HepG2 (cell line): ENCODE measurements at regions not wholly inside any gene's neighbourhood (a gene's known extent, or its start where the extent isn't known, plus 50 kb on each side); places are given as distances from the start of the nearest gene placed in this dataset.

ENCODE experiments used
- BORCS8-MEF2B ChIP-seq: sonication (generic); formaldehyde crosslinking; IDR thresholded peaks from 2 replicates; pipeline ENCODE4 v1.8.0; 2022; ENCODE audit warnings: mild to moderate bottlenecking, missing genetic modification reagents
- IKZF1 ChIP-seq: fragments of 450-650 bp; IDR thresholded peaks from 2 replicates; pipeline ENCODE4 v1.7.1; 2016
- MAF1 ChIP-seq: sonication (generic); formaldehyde crosslinking; IDR thresholded peaks from 2 replicates; pipeline ENCODE4 v1.5.0; 2020; ENCODE audit warnings: missing genetic modification reagents, borderline replicate concordance
- NFATC3 ChIP-seq: sonication (generic); formaldehyde crosslinking; IDR thresholded peaks from 2 replicates; pipeline ENCODE4 v1.5.1; 2020; ENCODE audit warnings: mild to moderate bottlenecking, missing genetic modification reagents
- ZNF354B ChIP-seq: sonication (generic); formaldehyde crosslinking; IDR thresholded peaks from 2 replicates; pipeline ENCODE4 v1.8.0; 2022; ENCODE audit warnings: mild to moderate bottlenecking, missing genetic modification reagents
- ZNF367 ChIP-seq: sonication (generic); formaldehyde crosslinking; IDR thresholded peaks from 2 replicates; pipeline ENCODE4 v1.4.0; 2020; ENCODE audit warnings: missing genetic modification reagents, borderline replicate concordance
- ZNF672 ChIP-seq: sonication (generic); formaldehyde crosslinking; IDR thresholded peaks from 2 replicates; pipeline ENCODE4 v1.8.1; 2022; ENCODE audit warnings: missing genetic modification reagents
- TF ChIP-seq, protein P1 (sequence below): sonication (generic); formaldehyde crosslinking; IDR thresholded peaks from 2 replicates; pipeline ENCODE4 v1.4.0; 2020; ENCODE audit warnings: missing genetic modification reagents
- TF ChIP-seq, protein P2 (sequence below): sonication (generic); formaldehyde crosslinking; IDR thresholded peaks from 2 replicates; pipeline ENCODE4 v1.4.0; 2020; ENCODE audit warnings: missing genetic modification reagents
- TF ChIP-seq, protein P3 (sequence below): sonication (generic); formaldehyde crosslinking; IDR thresholded peaks from 2 replicates; pipeline ENCODE4 v1.8.1; 2022; ENCODE audit warnings: mild to moderate bottlenecking, missing genetic modification reagents

DNA sequence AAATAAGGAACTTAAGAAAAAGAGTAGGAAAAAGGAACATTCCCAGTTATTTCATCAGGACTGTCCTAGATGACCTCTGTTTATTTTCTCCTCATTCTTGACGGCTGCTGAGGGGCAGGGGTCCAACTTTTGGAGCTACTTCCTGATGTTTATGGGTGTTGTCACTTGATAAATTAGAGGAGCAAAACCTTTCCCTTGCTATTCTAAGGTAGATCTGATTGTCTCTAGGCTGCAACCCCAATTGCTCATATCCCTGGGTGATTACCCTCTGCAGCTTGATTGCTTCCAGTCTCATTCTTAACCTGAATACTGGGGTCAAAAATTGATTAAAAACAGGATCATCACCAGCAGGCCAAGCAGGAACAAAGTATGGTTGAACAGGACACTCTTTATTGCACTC, 311.0 kb upstream of the NDN start (continued):
- TF ChIP-seq, protein P1, sequence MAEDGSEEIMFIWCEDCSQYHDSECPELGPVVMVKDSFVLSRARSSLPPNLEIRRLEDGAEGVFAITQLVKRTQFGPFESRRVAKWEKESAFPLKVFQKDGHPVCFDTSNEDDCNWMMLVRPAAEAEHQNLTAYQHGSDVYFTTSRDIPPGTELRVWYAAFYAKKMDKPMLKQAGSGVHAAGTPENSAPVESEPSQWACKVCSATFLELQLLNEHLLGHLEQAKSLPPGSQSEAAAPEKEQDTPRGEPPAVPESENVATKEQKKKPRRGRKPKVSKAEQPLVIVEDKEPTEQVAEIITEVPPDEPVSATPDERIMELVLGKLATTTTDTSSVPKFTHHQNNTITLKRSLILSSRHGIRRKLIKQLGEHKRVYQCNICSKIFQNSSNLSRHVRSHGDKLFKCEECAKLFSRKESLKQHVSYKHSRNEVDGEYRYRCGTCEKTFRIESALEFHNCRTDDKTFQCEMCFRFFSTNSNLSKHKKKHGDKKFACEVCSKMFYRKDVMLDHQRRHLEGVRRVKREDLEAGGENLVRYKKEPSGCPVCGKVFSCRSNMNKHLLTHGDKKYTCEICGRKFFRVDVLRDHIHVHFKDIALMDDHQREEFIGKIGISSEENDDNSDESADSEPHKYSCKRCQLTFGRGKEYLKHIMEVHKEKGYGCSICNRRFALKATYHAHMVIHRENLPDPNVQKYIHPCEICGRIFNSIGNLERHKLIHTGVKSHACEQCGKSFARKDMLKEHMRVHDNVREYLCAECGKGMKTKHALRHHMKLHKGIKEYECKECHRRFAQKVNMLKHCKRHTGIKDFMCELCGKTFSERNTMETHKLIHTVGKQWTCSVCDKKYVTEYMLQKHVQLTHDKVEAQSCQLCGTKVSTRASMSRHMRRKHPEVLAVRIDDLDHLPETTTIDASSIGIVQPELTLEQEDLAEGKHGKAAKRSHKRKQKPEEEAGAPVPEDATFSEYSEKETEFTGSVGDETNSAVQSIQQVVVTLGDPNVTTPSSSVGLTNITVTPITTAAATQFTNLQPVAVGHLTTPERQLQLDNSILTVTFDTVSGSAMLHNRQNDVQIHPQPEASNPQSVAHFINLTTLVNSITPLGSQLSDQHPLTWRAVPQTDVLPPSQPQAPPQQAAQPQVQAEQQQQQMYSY (CRISPR knock-in tag) = no peak
- TF ChIP-seq NFATC3 (CRISPR knock-in tag) (no peak), BORCS8-MEF2B (CRISPR knock-in tag) (no peak), MAF1 (CRISPR knock-in tag) (no peak), ZNF354B (CRISPR knock-in tag) (no peak), IKZF1 (no peak), ZNF367 (CRISPR knock-in tag) (no peak), ZNF672 (no peak)
- TF ChIP-seq, protein P2, sequence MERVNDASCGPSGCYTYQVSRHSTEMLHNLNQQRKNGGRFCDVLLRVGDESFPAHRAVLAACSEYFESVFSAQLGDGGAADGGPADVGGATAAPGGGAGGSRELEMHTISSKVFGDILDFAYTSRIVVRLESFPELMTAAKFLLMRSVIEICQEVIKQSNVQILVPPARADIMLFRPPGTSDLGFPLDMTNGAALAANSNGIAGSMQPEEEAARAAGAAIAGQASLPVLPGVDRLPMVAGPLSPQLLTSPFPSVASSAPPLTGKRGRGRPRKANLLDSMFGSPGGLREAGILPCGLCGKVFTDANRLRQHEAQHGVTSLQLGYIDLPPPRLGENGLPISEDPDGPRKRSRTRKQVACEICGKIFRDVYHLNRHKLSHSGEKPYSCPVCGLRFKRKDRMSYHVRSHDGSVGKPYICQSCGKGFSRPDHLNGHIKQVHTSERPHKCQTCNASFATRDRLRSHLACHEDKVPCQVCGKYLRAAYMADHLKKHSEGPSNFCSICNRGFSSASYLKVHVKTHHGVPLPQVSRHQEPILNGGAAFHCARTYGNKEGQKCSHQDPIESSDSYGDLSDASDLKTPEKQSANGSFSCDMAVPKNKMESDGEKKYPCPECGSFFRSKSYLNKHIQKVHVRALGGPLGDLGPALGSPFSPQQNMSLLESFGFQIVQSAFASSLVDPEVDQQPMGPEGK (CRISPR knock-in tag) = no peak
- TF ChIP-seq, protein P3, sequence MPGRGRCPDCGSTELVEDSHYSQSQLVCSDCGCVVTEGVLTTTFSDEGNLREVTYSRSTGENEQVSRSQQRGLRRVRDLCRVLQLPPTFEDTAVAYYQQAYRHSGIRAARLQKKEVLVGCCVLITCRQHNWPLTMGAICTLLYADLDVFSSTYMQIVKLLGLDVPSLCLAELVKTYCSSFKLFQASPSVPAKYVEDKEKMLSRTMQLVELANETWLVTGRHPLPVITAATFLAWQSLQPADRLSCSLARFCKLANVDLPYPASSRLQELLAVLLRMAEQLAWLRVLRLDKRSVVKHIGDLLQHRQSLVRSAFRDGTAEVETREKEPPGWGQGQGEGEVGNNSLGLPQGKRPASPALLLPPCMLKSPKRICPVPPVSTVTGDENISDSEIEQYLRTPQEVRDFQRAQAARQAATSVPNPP (CRISPR knock-in tag) = no peak
